Choroid plexus epithelial cell (primary cell): ENCODE measurements at regions not wholly inside any gene's neighbourhood (a gene's known extent, or its start where the extent isn't known, plus 50 kb on each side); places are given as distances from the start of the nearest gene placed in this dataset.
A peak's percentile ranks its signal among the peaks of the same experiment; 100 is the strongest.
"Not testable (repeated sequence)": the region's sequence is repeated elsewhere in the genome, so short reads cannot be mapped to it uniquely, and the experiment has no call there.

Experiments
- DNase-seq: peaks from one replicate; pipeline ENCODE4 v3.0.0-alpha.2; 2010; ENCODE audit warnings: low read depth
- H3K4me3 ChIP-seq: 2 replicates; pipeline ENCODE4 v1.5.1; 2011; ENCODE audit warnings: low read depth, mild to moderate bottlenecking, control low read depth, low read length, moderate library complexity
- CTCF ChIP-seq: conservative IDR thresholded peaks from 2 replicates; pipeline ENCODE4 v1.5.1; 2011; ENCODE audit warnings: low read depth, mild to moderate bottlenecking, control low read depth, inconsistent platforms, low read length, moderate library complexity

- DNase-seq: peak; percentile 62
- H3K4me3 ChIP-seq: no peak overlapping the region
- no peak for TF ChIP-seq CTCF
Observed at GRCh38 chr13:64688893-64689677, 2541.1 kb downstream of the PCDH9 start.

- DNase-seq, H3K4me3 ChIP-seq: not testable (repeated sequence)
Observed at GRCh38 chr13:64686536-64686935, 2543.6 kb downstream of the PCDH9 start.

- DNase-seq: peak; percentile 50
- TF ChIP-seq CTCF: no peak
- H3K4me3 ChIP-seq: no peak overlapping the region
Observed at GRCh38 chr13:64684685-64685431, 2545.3 kb downstream of the PCDH9 start.

- DNase-seq: no peak
- no peak for TF ChIP-seq CTCF
- H3K4me3 ChIP-seq: no peak overlapping the region
Observed at GRCh38 chr13:64684108-64684507, 2546.0 kb downstream of the PCDH9 start.

- DNase-seq: no peak
- TF ChIP-seq CTCF: no peak
- no peak overlapping the region for H3K4me3 ChIP-seq
Observed at GRCh38 chr13:64680739-64681138, 2549.4 kb downstream of the PCDH9 start.

- DNase-seq: peak; percentile 87
- no peak overlapping the region for H3K4me3 ChIP-seq
- no peak for TF ChIP-seq CTCF
Observed at GRCh38 chr13:64675255-64675892, 2554.8 kb downstream of the PCDH9 start.

- H3K4me3 ChIP-seq: no peak overlapping the region
- DNase-seq: no peak
- TF ChIP-seq CTCF: no peak
Observed at GRCh38 chr13:64674126-64674525, 2556.0 kb downstream of the PCDH9 start.
